ENCODE measurements at regions not wholly inside any gene's neighbourhood (a gene's known extent, or its start where the extent isn't known, plus 50 kb on each side); places are given as distances from the start of the nearest gene placed in this dataset.

- 90% methylated on average over 2 of the region's 2 CpGs for WGBS (ENCODE audit: insufficient coverage)
- H3K9me3 ChIP-seq (ENCODE audit: control extremely low read depth in 1 of 5, control insufficient read depth in 4 of 5, insufficient read depth in 2 of 5, low read depth in 1 of 5, low read length in 4 of 5) = peaks cover 2 to 16% (median 3%) of the 10 kb centered on the region in 5 experiments
- no peak overlapping the region for H3K4me3 ChIP-seq (ENCODE audit: control insufficient read depth in 1 of 7, extremely low read depth in 1 of 7, insufficient read depth in 4 of 7, low read depth in 2 of 7, low read length in 6 of 7)
- no peak for DNase-seq
- H3K36me3 ChIP-seq (ENCODE audit: control insufficient read depth in 4 of 4, insufficient read depth in 4 of 4, low read length in 3 of 4) = peaks cover 0 to 2% (median 0%) of the 10 kb centered on the region in 4 experiments
- no peaks in the 10 kb centered on the region for H3K27me3 ChIP-seq (replicated peaks in 2 of 5; ENCODE audit: control insufficient read depth in 4 of 5, insufficient read depth in 5 of 5, low read length in 4 of 5)
- H3K27ac ChIP-seq (ENCODE audit: insufficient read depth in 1 of 2, low read depth in 1 of 2, low read length in 2 of 2, poor library complexity in 1 of 2, severe bottlenecking in 2 of 2) = no peak overlapping the region
- no peaks in the 10 kb centered on the region for H3K4me1 ChIP-seq (ENCODE audit: control extremely low read depth in 1 of 4, control insufficient read depth in 4 of 4, insufficient read depth in 4 of 4, low read length in 3 of 4)
- ChIA-PET POLR2A (no interaction called here), CTCF (no interaction called here)
Measured at GRCh38 chr15:54719325-54719724, 477.4 kb downstream of the RSL24D1 start.

GRCh38 chr15:54707805-54708752, 488.7 kb downstream of the RSL24D1 start:
- Histone ChIP-seq H3K9me3 (ENCODE audit: control extremely low read depth in 1 of 5, control insufficient read depth in 4 of 5, insufficient read depth in 2 of 5, low read depth in 1 of 5, low read length in 4 of 5) (no peaks in the 10 kb centered on the region), H3K4me3 (ENCODE audit: control insufficient read depth in 1 of 7, extremely low read depth in 1 of 7, insufficient read depth in 4 of 7, low read depth in 2 of 7, low read length in 6 of 7) (no peak overlapping the region), H3K36me3 (ENCODE audit: control insufficient read depth in 4 of 4, insufficient read depth in 4 of 4, low read length in 3 of 4) (no peaks in the 10 kb centered on the region), H3K27ac (ENCODE audit: insufficient read depth in 1 of 2, low read depth in 1 of 2, low read length in 2 of 2, poor library complexity in 1 of 2, severe bottlenecking in 2 of 2) (no peak overlapping the region), H3K27me3 (replicated peaks in 2 of 5; ENCODE audit: control insufficient read depth in 4 of 5, insufficient read depth in 5 of 5, low read length in 4 of 5) (no peaks in the 10 kb centered on the region), H3K4me1 (ENCODE audit: control extremely low read depth in 1 of 4, control insufficient read depth in 4 of 4, insufficient read depth in 4 of 4, low read length in 3 of 4) (no peaks in the 10 kb centered on the region)
- POLR2A ChIA-PET = no interaction called here
- CTCF ChIA-PET = no interaction called here
- no peak for DNase-seq
- 98% methylated on average over 23 of the region's 23 CpGs for WGBS (ENCODE audit: insufficient coverage)

GRCh38 chr15:54687628-54688027, 509.1 kb downstream of the RSL24D1 start:
- peaks cover 0 to 5% (median 2%) of the 10 kb centered on the region in 4 experiments for H3K4me1 ChIP-seq (ENCODE audit: control extremely low read depth in 1 of 4, control insufficient read depth in 4 of 4, insufficient read depth in 4 of 4, low read length in 3 of 4)
- no peak overlapping the region for H3K27ac ChIP-seq (ENCODE audit: insufficient read depth in 1 of 2, low read depth in 1 of 2, low read length in 2 of 2, poor library complexity in 1 of 2, severe bottlenecking in 2 of 2)
- H3K9me3 ChIP-seq (ENCODE audit: control extremely low read depth in 1 of 5, control insufficient read depth in 4 of 5, insufficient read depth in 2 of 5, low read depth in 1 of 5, low read length in 4 of 5) = peaks cover 0 to 11% (median 0%) of the 10 kb centered on the region in 5 experiments
- H3K36me3 ChIP-seq (ENCODE audit: control insufficient read depth in 4 of 4, insufficient read depth in 4 of 4, low read length in 3 of 4) = no peaks in the 10 kb centered on the region
- no peak for DNase-seq
- H3K4me3 ChIP-seq (ENCODE audit: control insufficient read depth in 1 of 7, extremely low read depth in 1 of 7, insufficient read depth in 4 of 7, low read depth in 2 of 7, low read length in 6 of 7) = no peak overlapping the region
- CTCF ChIA-PET = no interaction called here
- POLR2A ChIA-PET = no interaction called here
- H3K27me3 ChIP-seq (replicated peaks in 2 of 5; ENCODE audit: control insufficient read depth in 4 of 5, insufficient read depth in 5 of 5, low read length in 4 of 5) = no peaks in the 10 kb centered on the region
- WGBS (ENCODE audit: insufficient coverage) = 100% methylated on average over 4 of the region's 10 CpGs
